PC-3 (cell line): ENCODE measurements at regions not wholly inside any gene's neighbourhood (a gene's known extent, or its start where the extent isn't known, plus 50 kb on each side); places are given as distances from the start of the nearest gene placed in this dataset.
A peak's percentile ranks its signal among the peaks of the same experiment; 100 is the strongest.

Source experiments
- ATAC-seq: fragments of 200-7000 bp; cut with Tn5 transposase; 2 replicates; pipeline ENCODE4 v1.9.1; 2020; ENCODE audit warnings: mild to moderate bottlenecking, moderate library complexity
- BruUV-seq: library from RNA; stranded (reverse); fragments of 400-500 nt; replicated peaks from 2 replicates; lab custom pipeline; 2021; lab: Mats Ljungman, UMichigan
- CTCF ChIA-PET: fragments of 300-600 bp; sonication (Branson Sonifier 250); formaldehyde crosslinking; loops from one replicate; lab custom pipeline; 2022; ENCODE audit warnings: antibody characterized with exemption; lab: Charles Lee
- POLR2A ChIA-PET: fragments of 300-600 bp; sonication (Branson Sonifier 250); formaldehyde crosslinking; loops from one replicate; lab custom pipeline; 2022; ENCODE audit warnings: antibody characterized with exemption; ENCODE audit not compliant: unreplicated experiment; lab: Charles Lee
- DNase-seq: peaks from one replicate; pipeline ENCODE4 v3.0.0-alpha.2; 2015
- H2AFZ ChIP-seq: fragments of 300-600 bp; sonication (generic); 2 replicates; pipeline ENCODE4 v1.6.0; 2016; ENCODE audit warnings: antibody characterized with exemption, low read length
- H3F3A ChIP-seq: fragments of 300-600 bp; sonication (generic); one replicate; pipeline ENCODE4 v1.6.0; 2017; ENCODE audit warnings: antibody characterized with exemption, low read length, control low read depth, mild to moderate bottlenecking; ENCODE audit not compliant: unreplicated experiment
- H3K27ac ChIP-seq: fragments of 300-600 bp; sonication (generic); 2 replicates; pipeline ENCODE4 v1.5.1; 2016; ENCODE audit warnings: mild to moderate bottlenecking, low read length
- H3K27me3 ChIP-seq: fragments of 300-600 bp; sonication (generic); 2 replicates; pipeline ENCODE4 v1.6.1; 2016; ENCODE audit warnings: low read length, mixed read lengths
- H3K36me3 ChIP-seq: fragments of 300-600 bp; sonication (generic); 2 replicates; pipeline ENCODE4 v1.6.1; 2016; ENCODE audit warnings: low read depth, mixed run types, low read length, mixed read lengths
- H3K4me1 ChIP-seq: fragments of 300-600 bp; sonication (generic); 2 replicates; pipeline ENCODE4 v1.5.1; 2016; ENCODE audit warnings: low read length; ENCODE audit not compliant: insufficient read depth
- H3K4me2 ChIP-seq: fragments of 300-600 bp; sonication (generic); 2 replicates; pipeline ENCODE4 v1.6.0; 2016; ENCODE audit warnings: low read length
- H3K4me3 ChIP-seq: fragments of 300-600 bp; sonication (generic); 2 replicates; pipeline ENCODE4 v1.5.1; 2016; ENCODE audit warnings: mild to moderate bottlenecking, low read length, mixed read lengths
- H3K79me2 ChIP-seq: fragments of 300-600 bp; sonication (generic); 2 replicates; pipeline ENCODE4 v1.6.1; 2017; ENCODE audit warnings: low read length, mixed read lengths
- H3K9ac ChIP-seq: fragments of 300-600 bp; sonication (generic); 2 replicates; pipeline ENCODE4 v1.6.0; 2016; ENCODE audit warnings: mild to moderate bottlenecking, low read length
- H3K9me2 ChIP-seq: fragments of 300-600 bp; sonication (generic); replicated peaks from 2 replicates; pipeline ENCODE4 v1.6.1; 2016; ENCODE audit warnings: mixed run types, low read length, mixed read lengths
- H3K9me3 ChIP-seq: fragments of 300-600 bp; sonication (generic); 2 replicates; pipeline ENCODE4 v1.6.1; 2016; ENCODE audit warnings: low read length, mixed read lengths
- H4K20me1 ChIP-seq: fragments of 300-600 bp; sonication (generic); 2 replicates; pipeline ENCODE4 v1.6.1; 2016; ENCODE audit warnings: low read length, mixed read lengths
- EZH2 ChIP-seq: fragments of 300-600 bp; sonication (generic); IDR thresholded peaks from one replicate; pipeline ENCODE4 v1.6.1; 2017; ENCODE audit warnings: antibody characterized with exemption, mild to moderate bottlenecking, low read length; ENCODE audit not compliant: unreplicated experiment
- EZH2phosphoT487 ChIP-seq: fragments of 300-600 bp; sonication (generic); IDR thresholded peaks from 2 replicates; pipeline ENCODE4 v1.6.1; 2018; ENCODE audit warnings: mild to moderate bottlenecking, antibody characterized with exemption, low read length, borderline replicate concordance
- intact Hi-C: fragments of 100-400 bp; cut with micrococcal nuclease; formaldehyde crosslinking; loops from 2 replicates; pipeline ENCODE4 v1.9.0; 2023
- TF ChIP-seq, protein P1 (sequence below): fragments of 300-600 bp; sonication (generic); conservative IDR thresholded peaks from 2 replicates; pipeline ENCODE4 v1.5.1; 2017; ENCODE audit warnings: antibody characterized with exemption, low read depth, mild to moderate bottlenecking, low read length

DNA sequence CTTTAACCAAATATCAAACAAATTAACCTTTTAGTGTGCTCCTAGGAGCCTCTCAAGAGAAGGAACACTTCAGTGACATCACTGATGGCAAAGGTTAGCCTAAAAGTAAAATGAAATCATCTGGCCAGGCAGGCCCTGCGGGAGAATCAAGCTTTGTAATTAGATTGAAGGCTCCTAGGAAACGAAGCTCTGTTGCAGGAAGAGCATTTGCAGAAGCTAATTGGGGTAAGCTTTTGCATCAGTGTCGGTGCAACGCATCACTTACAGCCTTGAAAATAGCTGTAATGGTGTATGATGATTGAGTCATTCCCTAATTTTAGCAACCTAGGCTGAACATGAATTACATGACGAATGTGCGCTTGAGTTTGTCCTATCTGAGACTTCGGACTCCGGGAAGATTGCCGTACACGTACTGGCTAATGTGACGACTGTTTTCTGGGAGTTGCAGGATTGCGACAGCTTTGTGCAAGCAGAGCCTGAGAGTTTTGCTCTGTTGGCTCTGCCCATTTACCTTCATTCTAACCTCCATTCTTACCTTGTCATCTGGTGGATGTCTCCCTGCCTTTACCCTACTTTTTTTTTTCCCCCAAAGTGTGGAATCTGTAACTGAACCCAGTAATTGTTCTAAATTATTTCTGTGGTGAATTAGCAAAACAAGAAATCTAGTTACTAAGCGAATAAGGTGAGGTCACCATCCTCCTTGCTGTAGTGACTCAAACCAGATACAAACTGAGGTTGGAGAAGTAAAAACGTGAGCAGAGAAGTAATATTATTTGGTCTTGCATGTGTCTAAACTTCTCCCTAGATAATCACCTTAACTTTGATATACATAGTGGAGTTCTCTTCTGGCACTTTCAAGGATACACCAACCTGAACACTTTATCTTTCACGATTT lies 675.9 kb upstream of the CITED2 start:
- Histone ChIP-seq H3K27me3 (no peaks in the 10 kb centered on the region), H3K9me3 (no peaks in the 10 kb centered on the region), H3K4me1 (peaks cover 30% of the 10 kb centered on the region), H4K20me1 (no peaks in the 10 kb centered on the region), H3K4me3 (no peak overlapping the region), H3K27ac (peak overlapping the region; percentile 52), H2AFZ (no peak overlapping the region), H3F3A (no peaks in the 10 kb centered on the region), H3K79me2 (no peaks in the 10 kb centered on the region), H3K36me3 (no peaks in the 10 kb centered on the region), H3K9ac (no peak overlapping the region), H3K9me2 (no peaks in the 10 kb centered on the region), H3K4me2 (no peak overlapping the region)
- ChIA-PET CTCF (no interaction called here), POLR2A (no interaction called here)
- no TSS peak for BruUV-seq
- no peak for TF ChIP-seq EZH2
- TF ChIP-seq EZH2phosphoT487: no peak
- TF ChIP-seq, protein P1, sequence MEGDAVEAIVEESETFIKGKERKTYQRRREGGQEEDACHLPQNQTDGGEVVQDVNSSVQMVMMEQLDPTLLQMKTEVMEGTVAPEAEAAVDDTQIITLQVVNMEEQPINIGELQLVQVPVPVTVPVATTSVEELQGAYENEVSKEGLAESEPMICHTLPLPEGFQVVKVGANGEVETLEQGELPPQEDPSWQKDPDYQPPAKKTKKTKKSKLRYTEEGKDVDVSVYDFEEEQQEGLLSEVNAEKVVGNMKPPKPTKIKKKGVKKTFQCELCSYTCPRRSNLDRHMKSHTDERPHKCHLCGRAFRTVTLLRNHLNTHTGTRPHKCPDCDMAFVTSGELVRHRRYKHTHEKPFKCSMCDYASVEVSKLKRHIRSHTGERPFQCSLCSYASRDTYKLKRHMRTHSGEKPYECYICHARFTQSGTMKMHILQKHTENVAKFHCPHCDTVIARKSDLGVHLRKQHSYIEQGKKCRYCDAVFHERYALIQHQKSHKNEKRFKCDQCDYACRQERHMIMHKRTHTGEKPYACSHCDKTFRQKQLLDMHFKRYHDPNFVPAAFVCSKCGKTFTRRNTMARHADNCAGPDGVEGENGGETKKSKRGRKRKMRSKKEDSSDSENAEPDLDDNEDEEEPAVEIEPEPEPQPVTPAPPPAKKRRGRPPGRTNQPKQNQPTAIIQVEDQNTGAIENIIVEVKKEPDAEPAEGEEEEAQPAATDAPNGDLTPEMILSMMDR: no peak
- DNase-seq (peak; percentile 22), ATAC-seq (no peak)
- intact Hi-C loops: loop anchor here (10.0 kb wide), 1 partner anchor 874 kb away; no protein-coding TSS in a partner anchor

DNA sequence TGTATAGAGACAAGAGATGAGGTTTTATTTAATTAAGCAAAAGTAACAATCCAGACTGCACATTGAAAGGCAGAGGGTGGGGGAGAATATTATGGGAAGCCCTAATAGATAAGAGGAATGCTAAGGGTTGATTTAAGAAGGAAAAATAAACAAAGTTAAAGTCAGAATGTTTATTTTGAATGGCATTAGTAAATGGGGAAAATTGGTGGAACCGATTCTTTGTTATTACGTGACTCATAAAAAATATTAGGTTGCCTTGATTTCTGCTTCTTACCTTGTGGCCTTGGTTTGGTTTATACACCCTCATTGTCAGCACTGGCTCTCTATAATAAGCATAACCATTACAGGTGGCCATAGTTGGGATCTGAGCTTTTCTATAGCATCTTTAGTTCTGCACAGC lies 674.8 kb upstream of the CITED2 start:
- ChIA-PET POLR2A (no interaction called here), CTCF (no interaction called here)
- no peak overlapping the region for H3K4me3 ChIP-seq
- H3K9me3 ChIP-seq: no peaks in the 10 kb centered on the region
- H3K27ac ChIP-seq: no peak overlapping the region
- no peaks in the 10 kb centered on the region for H3K9me2 ChIP-seq
- no peak overlapping the region for H2AFZ ChIP-seq
- ATAC-seq (no peak), DNase-seq (no peak)
- TF ChIP-seq EZH2: no peak
- TF ChIP-seq EZH2phosphoT487: no peak
- TF ChIP-seq, protein P1: no peak
- no peaks in the 10 kb centered on the region for H3K27me3 ChIP-seq
- H3K4me2 ChIP-seq: no peak overlapping the region
- no TSS peak for BruUV-seq
- no peaks in the 10 kb centered on the region for H4K20me1 ChIP-seq
- H3K9ac ChIP-seq: no peak overlapping the region
- no peaks in the 10 kb centered on the region for H3F3A ChIP-seq
- no peaks in the 10 kb centered on the region for H3K79me2 ChIP-seq
- H3K36me3 ChIP-seq: no peaks in the 10 kb centered on the region
- intact Hi-C loops: loop anchor here (10.0 kb wide), 1 partner anchor 126 kb away; no protein-coding TSS in a partner anchor
- peaks cover 40% of the 10 kb centered on the region for H3K4me1 ChIP-seq
